ENCODE measurements at regions not wholly inside any gene's neighbourhood (a gene's known extent, or its start where the extent isn't known, plus 50 kb on each side); places are given as distances from the start of the nearest gene placed in this dataset.

DNA sequence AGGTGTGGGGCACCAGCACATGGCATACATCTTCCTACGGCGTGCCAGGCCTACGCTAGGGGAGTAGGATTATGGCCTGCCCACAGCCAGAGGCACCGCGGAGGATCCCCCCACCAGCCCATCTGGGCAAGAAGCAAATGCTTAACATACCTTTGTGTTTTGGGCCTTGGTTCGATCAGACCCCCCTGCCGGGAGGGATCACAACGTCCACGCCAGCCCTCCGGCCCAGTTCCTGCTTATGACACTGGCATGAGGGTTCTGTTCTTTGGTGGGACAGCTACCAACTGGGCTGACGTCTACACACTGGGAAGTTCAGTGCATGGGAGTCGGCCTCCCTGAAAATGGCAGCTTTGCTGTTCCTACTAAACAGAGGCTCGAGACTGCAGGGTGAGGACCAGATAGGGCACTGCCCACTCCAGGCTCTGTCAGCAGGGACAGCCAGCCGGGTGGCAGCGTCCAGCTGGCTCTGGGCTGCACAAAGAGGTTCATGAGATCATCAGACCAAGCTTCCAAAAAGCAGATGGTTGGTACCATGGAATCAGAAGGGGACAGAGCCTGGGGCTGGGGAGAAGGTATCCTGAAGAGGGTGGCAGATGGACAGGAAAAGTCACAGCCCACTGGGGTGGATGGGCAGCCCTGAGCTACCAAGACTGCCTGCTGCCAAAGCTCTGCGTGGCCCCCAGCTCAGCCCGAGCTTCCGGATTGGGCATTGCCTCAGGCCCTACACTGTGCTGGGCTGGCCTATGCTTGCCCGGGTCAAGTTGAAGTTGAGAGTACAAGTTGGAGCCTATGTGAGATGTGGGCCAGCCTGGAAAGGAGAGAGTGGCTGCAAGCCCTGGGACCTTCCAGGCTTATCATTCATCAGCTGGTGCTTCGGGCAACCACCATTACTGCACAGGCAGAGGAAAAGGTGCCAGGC, 61.7 kb upstream of the TEX51 start:
- TF ChIP-seq ZC3H10 (CRISPR knock-in tag; IDR thresholded peaks at IDR 0.05) (no peak), ESRRG (CRISPR knock-in tag; IDR thresholded peaks at IDR 0.05) (no peak)
